ENCODE measurements at regions not wholly inside any gene's neighbourhood (a gene's known extent, or its start where the extent isn't known, plus 50 kb on each side); places are given as distances from the start of the nearest gene placed in this dataset.
"Not testable (repeated sequence)": the region's sequence is repeated elsewhere in the genome, so short reads cannot be mapped to it uniquely, and the experiment has no call there.

DNA sequence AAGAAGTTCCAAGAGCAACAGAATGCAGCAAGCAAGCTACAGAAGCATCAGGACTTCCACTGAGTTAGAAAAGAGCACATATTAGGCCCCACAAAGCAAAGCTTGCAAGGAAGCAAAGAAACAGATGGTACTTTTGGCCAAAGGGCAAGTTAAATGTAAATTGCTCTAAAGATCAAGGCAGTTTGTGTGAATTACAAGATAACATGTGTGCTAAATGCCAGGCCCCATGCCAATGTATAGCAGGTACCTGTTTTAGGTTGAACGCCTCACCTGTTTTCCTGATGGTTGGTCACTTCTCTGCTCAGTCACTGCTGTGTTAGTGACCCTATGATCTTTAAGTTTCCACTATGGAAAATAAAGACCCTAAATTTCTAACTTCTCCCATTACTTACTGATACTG, 606.5 kb upstream of the GYPC start:
- Histone ChIP-seq H3K9me3 (no peaks in the 10 kb centered on the region), H3K27me3 (no peaks in the 10 kb centered on the region), H3K27ac (no peak overlapping the region), H3K4me1 (no peaks in the 10 kb centered on the region), H3K36me3 (no peaks in the 10 kb centered on the region), H3K4me3 (replicated peaks in 1 of 3) (no peak overlapping the region)
- TF ChIP-seq, protein P1, sequence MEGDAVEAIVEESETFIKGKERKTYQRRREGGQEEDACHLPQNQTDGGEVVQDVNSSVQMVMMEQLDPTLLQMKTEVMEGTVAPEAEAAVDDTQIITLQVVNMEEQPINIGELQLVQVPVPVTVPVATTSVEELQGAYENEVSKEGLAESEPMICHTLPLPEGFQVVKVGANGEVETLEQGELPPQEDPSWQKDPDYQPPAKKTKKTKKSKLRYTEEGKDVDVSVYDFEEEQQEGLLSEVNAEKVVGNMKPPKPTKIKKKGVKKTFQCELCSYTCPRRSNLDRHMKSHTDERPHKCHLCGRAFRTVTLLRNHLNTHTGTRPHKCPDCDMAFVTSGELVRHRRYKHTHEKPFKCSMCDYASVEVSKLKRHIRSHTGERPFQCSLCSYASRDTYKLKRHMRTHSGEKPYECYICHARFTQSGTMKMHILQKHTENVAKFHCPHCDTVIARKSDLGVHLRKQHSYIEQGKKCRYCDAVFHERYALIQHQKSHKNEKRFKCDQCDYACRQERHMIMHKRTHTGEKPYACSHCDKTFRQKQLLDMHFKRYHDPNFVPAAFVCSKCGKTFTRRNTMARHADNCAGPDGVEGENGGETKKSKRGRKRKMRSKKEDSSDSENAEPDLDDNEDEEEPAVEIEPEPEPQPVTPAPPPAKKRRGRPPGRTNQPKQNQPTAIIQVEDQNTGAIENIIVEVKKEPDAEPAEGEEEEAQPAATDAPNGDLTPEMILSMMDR (IDR thresholded peaks at IDR 0.05), result no peak
- TF ChIP-seq POLR2A (IDR thresholded peaks at IDR 0.05), result no peak
- DNase-seq, result no peak
- intact Hi-C loops (cut with DNase I), result no loop called here
- 89 to 95% methylated on average over 1 of the region's 1 CpG for WGBS, 2 donors

DNA sequence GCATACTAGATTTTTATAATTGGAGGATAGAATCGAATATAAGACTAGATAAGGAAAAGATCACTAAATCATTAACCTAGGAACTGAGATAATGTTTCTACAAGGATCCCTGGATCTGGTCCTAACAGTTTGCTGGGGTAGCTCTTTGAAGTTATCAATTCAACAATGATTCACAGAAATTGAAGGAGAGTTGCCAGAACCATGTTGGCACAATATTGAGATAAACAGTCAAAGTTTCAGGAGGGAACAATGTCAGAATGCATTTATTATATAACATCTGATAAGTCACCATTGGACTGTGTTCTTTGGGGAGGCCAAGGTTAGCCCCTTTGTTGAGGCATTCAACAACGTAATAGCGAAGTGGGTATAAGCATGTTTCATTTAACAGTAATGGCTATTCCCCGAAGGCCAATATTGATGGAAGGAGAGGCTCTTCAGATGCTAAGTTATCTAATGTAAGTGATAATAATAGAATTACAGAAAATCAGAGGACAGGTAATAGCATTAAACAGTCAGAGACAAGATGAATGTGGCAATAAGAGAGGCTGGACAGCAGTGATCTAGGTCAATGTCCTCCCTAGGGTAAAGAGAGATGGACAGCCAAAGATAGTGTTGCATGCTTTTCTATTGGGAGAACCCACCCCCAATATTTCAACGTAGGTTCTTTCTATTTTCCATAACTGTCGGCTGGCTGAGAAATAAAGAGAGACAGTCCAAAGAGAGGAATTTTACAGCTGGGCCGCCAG, 604.8 kb upstream of the GYPC start:
- intact Hi-C loops (cut with DNase I), result no loop called here
- H3K27ac ChIP-seq, result no peak overlapping the region
- H3K36me3 ChIP-seq, result no peaks in the 10 kb centered on the region
- TF ChIP-seq POLR2A (IDR thresholded peaks at IDR 0.05), result no peak
- TF ChIP-seq, protein P1 (IDR thresholded peaks at IDR 0.05), result no peak
- no peaks in the 10 kb centered on the region for H3K4me1 ChIP-seq
- no peaks in the 10 kb centered on the region for H3K9me3 ChIP-seq
- DNase-seq, result no peak
- H3K4me3 ChIP-seq (replicated peaks in 1 of 3), result no peak overlapping the region
- no peaks in the 10 kb centered on the region for H3K27me3 ChIP-seq
- WGBS, 2 donors, result 89 to 90% methylated on average over 7 of the region's 7 CpGs

DNA sequence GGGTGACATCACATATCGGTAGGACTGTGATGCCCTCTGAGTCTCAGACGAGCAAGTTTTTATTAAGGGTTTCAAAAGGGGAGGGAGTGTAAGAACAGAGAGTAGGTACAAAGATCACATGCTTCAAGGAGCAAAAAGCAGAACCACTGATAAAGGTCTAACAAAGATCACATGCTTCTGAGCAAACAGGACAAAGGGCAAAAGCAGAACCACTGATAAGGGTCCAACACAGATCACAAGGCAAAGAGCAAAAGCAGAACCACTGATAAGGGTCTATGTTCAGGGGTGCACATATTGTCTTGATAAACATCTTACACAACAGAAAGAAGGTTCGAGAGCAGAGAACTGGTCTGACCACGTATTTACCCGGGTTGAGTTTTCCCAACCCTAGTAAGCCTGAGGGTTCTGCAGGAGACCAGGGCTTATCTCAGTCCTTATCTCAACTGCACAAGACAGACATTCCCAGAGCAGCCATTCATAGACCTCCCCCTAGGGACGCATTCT, 604.2 kb upstream of the GYPC start:
- H3K4me3 ChIP-seq (replicated peaks in 1 of 3); intact Hi-C loops (cut with DNase I): not testable (repeated sequence)

DNA sequence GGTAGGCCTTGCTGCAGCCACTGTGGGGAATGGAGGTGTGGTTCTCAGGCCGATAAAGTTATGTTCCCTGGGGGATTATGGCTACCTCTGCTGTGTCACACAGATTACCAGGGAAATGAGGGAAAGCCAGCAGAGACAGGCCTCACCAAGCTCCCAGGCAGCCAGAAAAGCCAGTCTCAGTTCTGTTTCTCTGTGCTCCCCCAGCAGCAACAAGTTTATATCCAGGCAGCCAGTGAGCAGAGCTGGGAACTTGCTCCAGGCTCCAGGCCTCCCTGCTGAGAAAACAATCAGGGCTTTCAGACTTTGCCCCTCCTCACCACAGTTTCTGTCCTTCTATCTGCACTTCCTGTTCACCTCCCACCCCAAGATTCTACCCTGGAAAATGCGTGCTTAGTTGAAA, 596.6 kb upstream of the GYPC start:
- H3K27ac ChIP-seq, result no peak overlapping the region
- no peaks in the 10 kb centered on the region for H3K36me3 ChIP-seq
- intact Hi-C loops (cut with DNase I), result no loop called here
- H3K4me3 ChIP-seq (replicated peaks in 1 of 3), result no peak overlapping the region
- no peaks in the 10 kb centered on the region for H3K9me3 ChIP-seq
- WGBS, 2 donors, result 43 to 55% methylated on average over 2 of the region's 2 CpGs
- no peak for DNase-seq
- no peak for TF ChIP-seq POLR2A (IDR thresholded peaks at IDR 0.05)
- TF ChIP-seq, protein P1 (IDR thresholded peaks at IDR 0.05), result no peak
- no peaks in the 10 kb centered on the region for H3K4me1 ChIP-seq
- no peaks in the 10 kb centered on the region for H3K27me3 ChIP-seq

More for the DNA sequence above, 604.2 kb upstream of the GYPC start:
- H3K27me3 ChIP-seq, DNase-seq, H3K9me3 ChIP-seq, H3K4me1 ChIP-seq, H3K27ac ChIP-seq, H3K36me3 ChIP-seq: not testable (repeated sequence)
- 87 to 92% methylated on average over 6 of the region's 6 CpGs for WGBS, 2 donors

DNA sequence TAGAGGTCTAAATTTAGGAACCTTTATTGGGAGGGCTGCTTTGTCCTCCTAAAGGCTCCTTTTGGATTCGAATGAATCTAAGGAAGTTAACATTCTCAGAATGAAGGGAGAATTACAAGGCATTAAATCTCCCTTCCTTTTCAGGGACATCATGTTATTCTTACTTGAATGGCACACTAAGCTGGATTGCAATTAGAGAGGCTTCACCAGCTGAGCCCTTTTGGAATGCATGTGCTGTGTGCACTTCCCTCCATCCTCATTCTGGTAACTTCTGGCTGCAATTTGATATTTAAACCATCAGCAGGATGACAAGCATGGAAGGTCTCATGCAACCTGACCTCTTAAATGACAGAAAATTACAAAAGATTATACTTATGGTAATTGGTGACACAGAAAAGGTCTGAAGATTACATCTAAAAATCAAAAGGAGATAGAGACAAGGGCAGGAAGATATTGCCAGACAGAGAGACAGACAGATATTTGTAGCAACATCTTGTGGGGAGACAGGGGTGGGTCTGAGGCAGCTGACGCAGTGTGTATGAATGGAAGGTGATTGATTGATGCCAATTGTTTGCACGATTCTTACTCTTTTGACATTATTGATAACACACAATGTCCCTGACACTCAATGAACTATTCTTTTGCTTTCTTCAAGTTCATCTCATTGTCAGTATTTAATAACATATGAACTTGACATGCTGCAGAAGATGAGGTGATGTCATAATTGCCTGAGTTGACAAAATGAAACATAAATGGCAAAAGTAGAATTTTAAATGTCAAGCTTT, 570.8 kb upstream of the GYPC start:
- Histone ChIP-seq H3K4me1 (no peaks in the 10 kb centered on the region), H3K36me3 (no peaks in the 10 kb centered on the region), H3K27ac (no peak overlapping the region), H3K27me3 (no peaks in the 10 kb centered on the region), H3K4me3 (replicated peaks in 1 of 3) (no peak overlapping the region), H3K9me3 (no peaks in the 10 kb centered on the region)
- TF ChIP-seq, protein P1 (IDR thresholded peaks at IDR 0.05), result no peak
- TF ChIP-seq POLR2A (IDR thresholded peaks at IDR 0.05), result no peak
- WGBS, 2 donors, result 77 to 80% methylated on average over 3 of the region's 3 CpGs
- intact Hi-C loops (cut with DNase I), result no loop called here
- no peak for DNase-seq
